ENCODE measurements at regions not wholly inside any gene's neighbourhood (a gene's known extent, or its start where the extent isn't known, plus 50 kb on each side); places are given as distances from the start of the nearest gene placed in this dataset.

DNA sequence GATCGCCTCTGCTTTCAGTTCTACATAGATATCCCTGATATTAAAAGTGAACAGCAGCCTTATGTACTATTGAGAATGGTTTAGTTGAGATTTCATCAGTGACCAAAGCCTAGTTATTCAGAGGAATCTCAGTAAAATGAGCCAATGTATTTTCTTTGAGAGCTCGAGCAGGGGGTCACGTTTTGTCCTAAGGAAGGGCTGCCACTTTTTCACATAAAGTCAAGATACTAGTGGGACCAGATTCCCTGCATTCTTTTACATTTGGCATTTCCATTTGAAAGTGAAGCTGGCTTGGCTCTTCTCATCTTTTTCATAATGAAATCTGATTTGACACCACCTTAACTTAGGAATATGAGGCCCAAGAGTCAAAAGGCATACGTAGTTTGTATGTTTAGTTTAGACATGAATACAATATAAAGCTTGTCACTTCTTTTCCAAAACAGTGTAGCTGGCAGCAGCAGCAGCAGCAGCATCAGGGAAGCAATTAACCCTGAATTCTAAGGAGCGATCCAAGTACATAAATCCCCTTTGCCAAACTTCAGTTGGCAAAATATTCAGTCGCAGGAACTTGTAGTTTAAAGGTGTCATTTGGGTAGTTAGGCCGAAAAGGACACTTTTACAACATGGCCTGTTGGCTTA is 1752.2 kb upstream of the PCDH20 start:
- no peak for ATAC-seq
- FAIRE-seq: no peak
- no peak overlapping the region for H3K4me2 ChIP-seq (ENCODE audit: low read depth, low read length)
- no peak overlapping the region for H2AFZ ChIP-seq (ENCODE audit: low read length)
- H3K9ac ChIP-seq (ENCODE audit: insufficient read depth, low read depth, low read length): no peak overlapping the region
- in situ Hi-C loops (cut with HindIII; ENCODE audit: extremely low pct_ligation_motif_present, low pct_unique_long_range_greater_than_20kb) (no loop called here), intact Hi-C loops (cut with micrococcal nuclease; ENCODE audit: unreplicated experiment) (no loop called here)
- no TSS peak for BruUV-seq (replicated peaks)
- H3K27ac ChIP-seq (ENCODE audit: extremely low read length, insufficient read depth, low read length): no peak overlapping the region
- TF ChIP-seq NCOR1 (IDR thresholded peaks at IDR 0.05; ENCODE audit: borderline replicate concordance, low read length) (no peak), ZNF598 (CRISPR knock-in tag; IDR thresholded peaks at IDR 0.05; ENCODE audit: borderline replicate concordance) (no peak), ZNF460 (CRISPR knock-in tag; IDR thresholded peaks at IDR 0.05; ENCODE audit: borderline replicate concordance) (no peak), RAD21 (CRISPR knock-in tag; IDR thresholded peaks at IDR 0.05) (no peak), SIX4 (CRISPR knock-in tag; IDR thresholded peaks at IDR 0.05) (no peak), TFDP1 (CRISPR knock-in tag; IDR thresholded peaks at IDR 0.05; ENCODE audit: borderline replicate concordance) (no peak), CEBPG (CRISPR knock-in tag; IDR thresholded peaks at IDR 0.05) (no peak), ZNF749 (CRISPR knock-in tag; IDR thresholded peaks at IDR 0.05; ENCODE audit: borderline replicate concordance) (no peak), CC2D1A (CRISPR knock-in tag; IDR thresholded peaks at IDR 0.05) (no peak), ZGPAT (CRISPR knock-in tag; IDR thresholded peaks at IDR 0.05) (no peak), ARNT2 (CRISPR knock-in tag; IDR thresholded peaks at IDR 0.05; ENCODE audit: low read depth) (no peak), ATM (IDR thresholded peaks at IDR 0.05; ENCODE audit: borderline replicate concordance) (no peak), ZNF10 (CRISPR knock-in tag; IDR thresholded peaks at IDR 0.05; ENCODE audit: borderline replicate concordance, low read depth) (no peak), POLR2AphosphoS5 (IDR thresholded peaks at IDR 0.05; ENCODE audit: low read depth, low read length) (no peak), ZNF724P (CRISPR knock-in tag; IDR thresholded peaks at IDR 0.05; ENCODE audit: borderline replicate concordance) (no peak)
- no peaks in the 10 kb centered on the region for H3K4me1 ChIP-seq (ENCODE audit: insufficient read depth, low read length)
- no peaks in the 10 kb centered on the region for H3K36me3 ChIP-seq (replicated peaks in 1 of 2; ENCODE audit: control insufficient read depth in 1 of 2, insufficient read depth in 2 of 2, low read length in 2 of 2)
- no peaks in the 10 kb centered on the region for H4K20me1 ChIP-seq (ENCODE audit: insufficient read depth, low read length)
- H3K79me2 ChIP-seq (ENCODE audit: insufficient read depth, low read length): no peaks in the 10 kb centered on the region
- ChIA-PET CTCF (ENCODE audit: low intra/inter-chr PET ratio, low total read pairs) (no interaction called here), POLR2A (no interaction called here)
- WGBS (ENCODE audit: low lambda C conversion rate): 16% methylated on average over 7 of the region's 7 CpGs
- no peaks in the 10 kb centered on the region for H3K9me3 ChIP-seq (ENCODE audit: low read length)
- no peaks in the 10 kb centered on the region for H3K27me3 ChIP-seq (ENCODE audit: control insufficient read depth in 1 of 2, insufficient read depth in 2 of 2, low read length in 2 of 2)
- no peak overlapping the region for H3K4me3 ChIP-seq (replicated peaks in 1 of 3; ENCODE audit: insufficient read depth in 1 of 3, low read depth in 2 of 3, low read length in 3 of 3)
- no peak for DNase-seq (ENCODE audit: low spot score)
